ENCODE measurements at regions not wholly inside any gene's neighbourhood (a gene's known extent, or its start where the extent isn't known, plus 50 kb on each side); places are given as distances from the start of the nearest gene placed in this dataset.

GRCh38 chr2:194116861-194117260 lies 1540.2 kb upstream of the SLC39A10 start:
- TF ChIP-seq CTCF (tag by site-specific recombination; IDR thresholded peaks at IDR 0.05) (no peak), KLF16 (tag by site-specific recombination; IDR thresholded peaks at IDR 0.05) (no peak), ZNF350 (tag by site-specific recombination; IDR thresholded peaks at IDR 0.05) (no peak), ZSCAN30 (tag by site-specific recombination; IDR thresholded peaks at IDR 0.05) (no peak), SALL2 (tag by site-specific recombination; IDR thresholded peaks at IDR 0.05; ENCODE audit: borderline replicate concordance) (no peak), ZNF654 (tag by site-specific recombination; IDR thresholded peaks at IDR 0.05; ENCODE audit: low read depth) (no peak)
